HuH-7 (cell line): ENCODE measurements at regions not wholly inside any gene's neighbourhood (a gene's known extent, or its start where the extent isn't known, plus 50 kb on each side); places are given as distances from the start of the nearest gene placed in this dataset.

Experiments used
- DNase-seq: peaks from one replicate; pipeline ENCODE4 v3.0.0; 2011; ENCODE audit warnings: low spot score

GRCh38 chr1:181390410-181391077 is 92.8 kb upstream of the CACNA1E start:
- DNase-seq: no peak

- DNase-seq: peak; percentile 15
Observed at GRCh38 chr1:181391301-181391900, 91.9 kb upstream of the CACNA1E start.

- no peak for DNase-seq
Observed at GRCh38 chr1:181392133-181392532, 91.2 kb upstream of the CACNA1E start.

GRCh38 chr1:181392613-181393220 is 90.6 kb upstream of the CACNA1E start:
- DNase-seq: no peak

GRCh38 chr1:181394766-181395165 is 88.6 kb upstream of the CACNA1E start:
- no peak for DNase-seq

- no peak for DNase-seq
Observed at GRCh38 chr1:181396171-181396670, 87.1 kb upstream of the CACNA1E start.

- DNase-seq: no peak
Observed at GRCh38 chr1:181396811-181397210, 86.5 kb upstream of the CACNA1E start.

GRCh38 chr1:181397845-181398244 is 85.5 kb upstream of the CACNA1E start:
- DNase-seq: no peak

GRCh38 chr1:181398544-181398943 is 84.8 kb upstream of the CACNA1E start:
- no peak for DNase-seq

GRCh38 chr1:181405584-181405983 is 77.7 kb upstream of the CACNA1E start:
- DNase-seq: no peak

- DNase-seq: no peak
Observed at GRCh38 chr1:181406989-181407388, 76.3 kb upstream of the CACNA1E start.

- DNase-seq: no peak
Observed at GRCh38 chr1:181409981-181410380, 73.3 kb upstream of the CACNA1E start.

- DNase-seq: no peak
Observed at GRCh38 chr1:181412746-181413145, 70.6 kb upstream of the CACNA1E start.

- no peak for DNase-seq
Observed at GRCh38 chr1:181413195-181413815, 70.0 kb upstream of the CACNA1E start.

- no peak for DNase-seq
Observed at GRCh38 chr1:181413836-181414235, 69.5 kb upstream of the CACNA1E start.

- DNase-seq: no peak
Observed at GRCh38 chr1:181416268-181416860, 67.0 kb upstream of the CACNA1E start.

GRCh38 chr1:181417915-181418314 is 65.4 kb upstream of the CACNA1E start:
- DNase-seq: no peak

GRCh38 chr1:181423301-181423918 is 59.9 kb upstream of the CACNA1E start:
- DNase-seq: peak; percentile 47

GRCh38 chr1:181424786-181425403 is 58.4 kb upstream of the CACNA1E start:
- peak; percentile 62 for DNase-seq

GRCh38 chr1:181425566-181425965 is 57.8 kb upstream of the CACNA1E start:
- DNase-seq: no peak

- no peak for DNase-seq
Observed at GRCh38 chr1:181429462-181429861, 53.9 kb upstream of the CACNA1E start.
